BLaER1 treated with 17β-estradiol and CSF1 and Interleukin-3, amounts not matched to agents 10 nM and 100 nM (cell line): ENCODE measurements at regions not wholly inside any gene's neighbourhood (a gene's known extent, or its start where the extent isn't known, plus 50 kb on each side); places are given as distances from the start of the nearest gene placed in this dataset.

Experiments used
- H3K27ac ChIP-seq, 11 experiments: shearing (Covaris generic); formaldehyde crosslinking; 2 replicates each; pipeline ENCODE4 v1.8.1; 2022
- H3K27me3 ChIP-seq, 11 experiments: shearing (Covaris generic); formaldehyde crosslinking; 2 replicates each; pipeline ENCODE4 v1.8.1; 2022
- H3K36me3 ChIP-seq, 11 experiments: shearing (Covaris generic); formaldehyde crosslinking; 2 replicates each; pipeline ENCODE4 v1.8.1; 2022
- H3K4me1 ChIP-seq, 10 experiments: shearing (Covaris generic); formaldehyde crosslinking; 2 replicates each; pipeline ENCODE4 v1.8.1; 2022
- H3K4me2 ChIP-seq, 11 experiments: shearing (Covaris generic); formaldehyde crosslinking; 2 replicates each; pipeline ENCODE4 v1.8.1; 2022
- H3K4me3 ChIP-seq, 10 experiments: shearing (Covaris generic); formaldehyde crosslinking; 2 replicates each; pipeline ENCODE4 v1.8.1; 2022
- H3K9ac ChIP-seq, 11 experiments: shearing (Covaris generic); formaldehyde crosslinking; 2 replicates each; pipeline ENCODE4 v1.8.1; 2022
- H3K9me3 ChIP-seq, 11 experiments: shearing (Covaris generic); formaldehyde crosslinking; replicated peaks in 1 of 11; 2 replicates each; pipeline ENCODE4 v1.8.1; 2022
- H4K20me1 ChIP-seq, 11 experiments: shearing (Covaris generic); formaldehyde crosslinking; 2 replicates each; pipeline ENCODE4 v1.8.1; 2022
- Cebpa-rat ChIP-seq, 11 experiments: shearing (Covaris generic); IDR thresholded peaks; 2 replicates each; pipeline ENCODE4 v1.8.1; 2022

GRCh38 chr16:88287219-88287618, 95.5 kb upstream of the ZNF469 start:
- peaks cover 0 to 6% (median 0%) of the 10 kb centered on the region in 11 experiments; a peak in 1 of 22 replicates for H3K36me3 ChIP-seq
- H3K27me3 ChIP-seq = no peaks in the 10 kb centered on the region
- peaks cover 59 to 66% (median 62%) of the 10 kb centered on the region in 11 experiments for H3K9me3 ChIP-seq
- H4K20me1 ChIP-seq = no peaks in the 10 kb centered on the region
- peaks cover 18 to 40% (median 34%) of the 10 kb centered on the region in 10 experiments for H3K4me1 ChIP-seq
- no peak overlapping the region for H3K27ac ChIP-seq
- H3K4me2 ChIP-seq = no peak overlapping the region
- TF ChIP-seq Cebpa-rat (IDR thresholded peaks at IDR 0.05) = no peak
- no peak overlapping the region for H3K4me3 ChIP-seq
- H3K9ac ChIP-seq = no peak overlapping the region

DNA sequence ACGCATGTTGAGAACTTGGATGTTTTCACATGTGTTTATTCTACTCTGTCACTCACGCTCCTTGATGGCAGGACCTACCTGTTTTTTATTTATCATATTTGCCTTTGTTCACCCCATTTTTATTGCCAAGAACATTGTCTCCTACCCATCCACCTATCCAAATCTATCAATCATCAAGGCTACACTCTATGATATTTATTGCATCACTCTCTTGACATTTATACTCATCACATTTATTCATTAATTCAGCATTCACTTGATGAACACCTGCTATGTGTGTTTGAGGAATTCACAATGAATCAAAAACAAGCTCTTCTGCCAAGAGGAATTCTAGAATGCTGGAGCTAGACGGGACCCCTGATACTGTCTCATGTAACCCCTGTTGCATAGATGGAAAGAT, 94.5 kb upstream of the ZNF469 start:
- H3K4me1 ChIP-seq = peaks cover 18 to 32% (median 27%) of the 10 kb centered on the region in 10 experiments
- H3K9ac ChIP-seq = no peak overlapping the region
- peaks cover 0 to 6% (median 0%) of the 10 kb centered on the region in 11 experiments; a peak in 1 of 22 replicates for H3K36me3 ChIP-seq
- no peaks in the 10 kb centered on the region for H3K27me3 ChIP-seq
- H3K4me2 ChIP-seq = no peak overlapping the region
- H4K20me1 ChIP-seq = no peaks in the 10 kb centered on the region
- H3K9me3 ChIP-seq = peaks cover 59 to 65% (median 61%) of the 10 kb centered on the region in 11 experiments
- H3K27ac ChIP-seq = no peak overlapping the region
- no peak overlapping the region for H3K4me3 ChIP-seq
- TF ChIP-seq Cebpa-rat (IDR thresholded peaks at IDR 0.05) = no peak

GRCh38 chr16:88289001-88289400, 93.8 kb upstream of the ZNF469 start:
- 0 out of 22 replicates have a peak, but pooled peaks cover 0 to 6% (median 0%) of the 10 kb centered on the region in 11 experiments for H3K36me3 ChIP-seq
- peak overlapping the region; percentile 56 to 90 (median 84); a peak in 19 of 22 replicates for H3K4me2 ChIP-seq
- TF ChIP-seq Cebpa-rat (IDR thresholded peaks at IDR 0.05) = no peak
- no peaks in the 10 kb centered on the region for H4K20me1 ChIP-seq
- 0 out of 22 replicates have a peak overlapping the region, but pooled peaks of 1 of the 11 experiments have one; percentile 68 for H3K27ac ChIP-seq
- peaks cover 52 to 58% (median 54%) of the 10 kb centered on the region in 11 experiments for H3K9me3 ChIP-seq
- peaks cover 18 to 32% (median 27%) of the 10 kb centered on the region in 10 experiments for H3K4me1 ChIP-seq
- H3K9ac ChIP-seq = no peak overlapping the region
- H3K27me3 ChIP-seq = no peaks in the 10 kb centered on the region
- H3K4me3 ChIP-seq = no peak overlapping the region

DNA sequence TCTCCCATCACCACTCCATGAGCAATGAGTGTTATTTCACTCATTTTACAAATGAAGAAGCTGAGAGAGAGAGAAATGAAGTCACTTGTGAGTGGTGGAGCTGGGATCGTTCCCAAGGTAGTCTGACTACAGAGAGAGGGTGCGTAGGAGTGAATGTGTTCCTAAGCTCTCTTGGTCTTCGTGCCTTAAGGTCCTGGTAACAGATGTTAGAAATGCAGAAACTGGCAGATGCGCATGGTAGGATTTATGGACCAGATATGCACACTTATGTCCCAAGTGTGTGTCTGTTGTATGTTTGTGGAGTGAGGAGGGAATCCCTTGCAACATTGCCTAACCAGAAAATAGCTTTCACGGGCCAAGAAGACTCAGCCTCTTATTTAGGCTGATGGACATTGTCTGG, 93.2 kb upstream of the ZNF469 start:
- peaks cover 46 to 52% (median 48%) of the 10 kb centered on the region in 11 experiments for H3K9me3 ChIP-seq
- H3K9ac ChIP-seq = peak overlapping the region in 8 of 11 experiments; percentile 1 to 62 (median 34); a peak in 10 of 22 replicates
- no peaks in the 10 kb centered on the region for H3K27me3 ChIP-seq
- H3K36me3 ChIP-seq = 0 out of 22 replicates have a peak, but pooled peaks cover 0 to 6% (median 0%) of the 10 kb centered on the region in 11 experiments
- peaks cover 18 to 32% (median 27%) of the 10 kb centered on the region in 10 experiments for H3K4me1 ChIP-seq
- TF ChIP-seq Cebpa-rat (IDR thresholded peaks at IDR 0.05) = no peak
- no peaks in the 10 kb centered on the region for H4K20me1 ChIP-seq
- peak overlapping the region; percentile 56 to 90 (median 84) for H3K4me2 ChIP-seq
- peak overlapping the region in 3 of 10 experiments; percentile 19 to 23 (median 21); a peak in 3 of 20 replicates for H3K4me3 ChIP-seq
- H3K27ac ChIP-seq = peak overlapping the region in 8 of 11 experiments; percentile 16 to 74 (median 49); a peak in 14 of 22 replicates

DNA sequence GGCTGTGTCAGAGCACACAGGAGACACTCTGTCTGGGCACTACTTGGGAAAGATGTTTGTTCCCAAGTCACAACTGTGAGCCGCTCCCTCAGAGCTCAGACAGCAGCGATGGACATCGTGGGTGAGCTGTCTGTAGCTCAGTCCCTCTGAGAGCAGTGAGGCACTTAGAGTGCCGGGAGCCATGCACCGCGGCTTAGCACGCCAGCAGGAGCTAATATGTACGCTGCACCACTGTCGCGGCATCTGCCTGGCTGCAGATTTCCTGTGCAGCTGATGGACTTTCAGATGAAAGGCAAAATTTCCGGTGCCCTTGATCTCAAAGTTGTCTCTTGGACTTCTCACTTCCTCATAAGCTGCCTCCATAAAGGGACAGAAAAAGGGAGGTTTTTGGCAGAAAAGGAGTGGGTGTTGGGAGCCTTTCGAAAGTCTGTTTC, 92.8 kb upstream of the ZNF469 start:
- H3K9ac ChIP-seq = peak overlapping the region in 8 of 11 experiments; percentile 1 to 62 (median 34); a peak in 10 of 22 replicates
- 0 out of 22 replicates have a peak, but pooled peaks cover 0 to 6% (median 0%) of the 10 kb centered on the region in 11 experiments for H3K36me3 ChIP-seq
- H3K4me2 ChIP-seq = peak overlapping the region; percentile 56 to 90 (median 84)
- peaks cover 42 to 48% (median 44%) of the 10 kb centered on the region in 11 experiments for H3K9me3 ChIP-seq
- peaks cover 18 to 32% (median 27%) of the 10 kb centered on the region in 10 experiments for H3K4me1 ChIP-seq
- H3K27ac ChIP-seq = peak overlapping the region in 8 of 11 experiments; percentile 16 to 74 (median 49); a peak in 14 of 22 replicates
- TF ChIP-seq Cebpa-rat (IDR thresholded peaks at IDR 0.05) = no peak
- no peaks in the 10 kb centered on the region for H4K20me1 ChIP-seq
- H3K4me3 ChIP-seq = peak overlapping the region in 3 of 10 experiments; percentile 19 to 23 (median 21); a peak in 4 of 20 replicates
- H3K27me3 ChIP-seq = no peaks in the 10 kb centered on the region

DNA sequence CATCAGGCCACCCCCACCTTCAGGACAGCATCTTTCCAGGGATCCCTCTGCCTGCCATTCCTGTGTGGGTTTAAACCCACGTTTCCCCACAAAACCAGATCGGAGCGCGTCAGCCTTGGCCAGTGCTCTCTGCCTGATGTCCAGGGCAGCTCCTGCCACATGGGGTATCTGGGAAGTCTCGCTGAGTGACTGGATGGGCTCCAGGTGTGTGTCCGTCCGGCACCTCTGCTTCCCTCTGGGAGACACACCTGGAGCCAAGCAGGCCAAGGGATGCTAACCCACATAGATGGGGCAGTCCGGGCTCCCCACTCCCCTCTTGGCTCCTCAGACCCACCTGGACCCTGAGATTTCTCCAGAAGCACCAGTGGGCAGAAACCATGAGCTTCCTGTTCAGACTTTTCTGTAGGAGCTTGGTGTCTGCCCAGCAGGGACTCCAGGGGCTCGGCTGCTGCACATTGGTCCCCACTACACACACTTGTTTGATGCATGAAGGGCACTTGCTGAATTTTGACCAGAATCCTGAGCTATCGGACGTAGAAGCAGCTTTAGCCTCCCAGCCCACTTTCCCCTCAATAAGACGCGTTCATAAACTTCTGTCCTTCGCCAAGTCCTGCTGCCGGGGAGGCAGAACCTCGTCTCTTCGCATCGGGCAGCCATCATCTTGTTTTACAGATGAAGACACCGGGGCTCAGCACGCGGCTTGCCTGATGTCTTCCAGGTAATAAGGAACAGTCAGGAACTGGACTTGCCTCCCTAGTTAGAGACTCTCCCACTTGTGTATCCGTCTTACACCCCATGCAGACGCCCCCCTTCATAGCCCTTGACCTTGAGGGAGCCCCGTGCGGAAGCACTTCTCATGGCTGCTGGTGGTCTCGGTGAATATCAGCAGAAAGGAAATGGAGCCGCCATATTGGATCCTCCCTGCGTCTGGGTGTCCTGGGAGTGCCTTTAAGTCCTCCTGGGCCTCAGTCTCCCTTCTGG, 91.6 kb upstream of the ZNF469 start:
- Histone ChIP-seq H3K36me3 (0 out of 22 replicates have a peak, but pooled peaks cover 0 to 6% (median 0%) of the 10 kb centered on the region in 11 experiments), H3K4me1 (peaks cover 18 to 37% (median 27%) of the 10 kb centered on the region in 10 experiments), H3K9ac (no peak overlapping the region), H3K4me3 (no peak overlapping the region), H3K27me3 (no peaks in the 10 kb centered on the region), H3K27ac (peak overlapping the region in 6 of 11 experiments; percentile 19 to 74 (median 56); a peak in 9 of 22 replicates), H4K20me1 (no peaks in the 10 kb centered on the region), H3K4me2 (peak overlapping the region; percentile 56 to 90 (median 84)), H3K9me3 (peaks cover 31 to 37% (median 32%) of the 10 kb centered on the region in 11 experiments)
- TF ChIP-seq Cebpa-rat (IDR thresholded peaks at IDR 0.05) = no peak

GRCh38 chr16:88292007-88292970, 90.5 kb upstream of the ZNF469 start:
- Histone ChIP-seq H3K9ac (no peak overlapping the region), H3K27ac (peak overlapping the region in 4 of 11 experiments; percentile 48 to 74 (median 68); a peak in 6 of 22 replicates), H3K36me3 (0 out of 22 replicates have a peak, but pooled peaks cover 0 to 6% (median 0%) of the 10 kb centered on the region in 11 experiments), H4K20me1 (peaks cover 0 to 8% (median 0%) of the 10 kb centered on the region in 11 experiments; a peak in 2 of 22 replicates), H3K27me3 (no peaks in the 10 kb centered on the region), H3K4me3 (no peak overlapping the region), H3K4me2 (0 out of 22 replicates have a peak overlapping the region, but pooled peaks of 1 of the 11 experiments have one; percentile 84), H3K4me1 (peaks cover 18 to 43% (median 29%) of the 10 kb centered on the region in 10 experiments), H3K9me3 (peaks cover 19 to 25% (median 21%) of the 10 kb centered on the region in 11 experiments)
- TF ChIP-seq Cebpa-rat (IDR thresholded peaks at IDR 0.05) = no peak
